NT2/D1 (cell line): ENCODE measurements at regions not wholly inside any gene's neighbourhood (a gene's known extent, or its start where the extent isn't known, plus 50 kb on each side); places are given as distances from the start of the nearest gene placed in this dataset.

Experiments used
- DNase-seq: peaks from one replicate; pipeline ENCODE4 v3.0.0-alpha.2; 2011; ENCODE audit warnings: low read depth, low spot score
- H3K27me3 ChIP-seq: 2 replicates; pipeline ENCODE4 v1.6.0; 2011; ENCODE audit warnings: mild to moderate bottlenecking; ENCODE audit not compliant: insufficient read length, insufficient read depth
- H3K36me3 ChIP-seq: 2 replicates; pipeline ENCODE4 v1.6.1; 2011; ENCODE audit warnings: mild to moderate bottlenecking, low read length, mixed read lengths; ENCODE audit not compliant: insufficient read depth, insufficient read length
- H3K4me1 ChIP-seq: 2 replicates; pipeline ENCODE4 v1.5.1; 2011; ENCODE audit not compliant: insufficient read depth, insufficient read length
- H3K4me3 ChIP-seq: 2 replicates; pipeline ENCODE4 v1.5.1; 2011; ENCODE audit warnings: low read depth; ENCODE audit not compliant: insufficient read length
- H3K9ac ChIP-seq: 2 replicates; pipeline ENCODE4 v1.6.0; 2011; ENCODE audit warnings: low read depth; ENCODE audit not compliant: insufficient read length
- H3K9me3 ChIP-seq: 2 replicates; pipeline ENCODE4 v1.5.1; 2011; ENCODE audit warnings: mild to moderate bottlenecking, low read length; ENCODE audit not compliant: insufficient read depth
- SUZ12 ChIP-seq: IDR thresholded peaks from 2 replicates; pipeline ENCODE4 v1.6.1; 2011; ENCODE audit not compliant: insufficient read length, insufficient read depth; ENCODE audit errors: extremely low read depth
- YY1 ChIP-seq: IDR thresholded peaks from 2 replicates; pipeline ENCODE4 v1.6.1; 2011; ENCODE audit not compliant: insufficient read length, insufficient read depth
- ZNF274 ChIP-seq: IDR thresholded peaks from 2 replicates; pipeline ENCODE4 v1.6.1; 2011; ENCODE audit warnings: mild to moderate bottlenecking, low read depth, low read length

DNA sequence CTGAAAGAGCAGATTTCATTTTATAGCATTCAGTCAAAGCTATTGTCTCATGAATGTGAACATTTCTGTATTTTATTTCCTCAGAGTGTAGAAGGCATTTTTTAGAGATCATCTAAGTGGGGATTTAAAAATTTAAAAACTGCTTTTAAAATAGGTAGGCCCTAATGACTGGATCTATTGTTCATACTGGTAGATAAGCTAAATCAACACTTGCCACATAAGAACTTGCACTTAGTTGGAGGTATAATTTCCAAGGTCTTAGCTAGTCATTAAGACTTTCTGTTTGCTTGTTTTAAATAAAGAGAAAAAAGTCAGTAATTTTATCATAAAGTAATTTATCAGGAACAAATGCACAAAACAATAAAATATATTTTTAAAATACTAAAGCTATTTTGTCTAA, 75.2 kb upstream of the LMO3 start:
- DNase-seq: no peak
- no peaks in the 10 kb centered on the region for H3K9me3 ChIP-seq
- no peak overlapping the region for H3K9ac ChIP-seq
- no peak overlapping the region for H3K4me3 ChIP-seq
- no peaks in the 10 kb centered on the region for H3K4me1 ChIP-seq
- TF ChIP-seq SUZ12: no peak
- TF ChIP-seq YY1: no peak
- TF ChIP-seq ZNF274: no peak
- H3K36me3 ChIP-seq: no peaks in the 10 kb centered on the region
- no peaks in the 10 kb centered on the region for H3K27me3 ChIP-seq

DNA sequence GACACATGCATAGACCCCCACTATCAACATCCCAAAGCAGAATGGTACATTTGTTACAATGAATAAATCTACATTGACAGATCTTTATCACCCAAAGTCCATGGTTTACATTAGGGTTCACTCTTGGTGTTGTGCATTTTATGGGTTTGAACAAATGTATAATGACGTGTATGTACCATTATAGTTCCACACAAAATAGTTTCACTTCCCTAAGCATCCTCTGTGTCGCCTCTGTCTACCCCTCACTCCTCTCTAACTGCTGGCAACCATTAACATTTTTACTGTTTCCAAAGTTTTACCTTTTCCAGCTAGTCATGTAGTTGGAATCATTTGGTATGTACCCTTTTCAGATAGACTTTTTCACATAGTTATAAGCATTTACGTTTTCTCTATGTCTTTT, 69.5 kb upstream of the LMO3 start:
- no peaks in the 10 kb centered on the region for H3K4me1 ChIP-seq
- DNase-seq: no peak
- TF ChIP-seq SUZ12: no peak
- TF ChIP-seq YY1: no peak
- H3K4me3 ChIP-seq: no peak overlapping the region
- H3K36me3 ChIP-seq: no peaks in the 10 kb centered on the region
- no peaks in the 10 kb centered on the region for H3K27me3 ChIP-seq
- H3K9ac ChIP-seq: no peak overlapping the region
- H3K9me3 ChIP-seq: no peaks in the 10 kb centered on the region

DNA sequence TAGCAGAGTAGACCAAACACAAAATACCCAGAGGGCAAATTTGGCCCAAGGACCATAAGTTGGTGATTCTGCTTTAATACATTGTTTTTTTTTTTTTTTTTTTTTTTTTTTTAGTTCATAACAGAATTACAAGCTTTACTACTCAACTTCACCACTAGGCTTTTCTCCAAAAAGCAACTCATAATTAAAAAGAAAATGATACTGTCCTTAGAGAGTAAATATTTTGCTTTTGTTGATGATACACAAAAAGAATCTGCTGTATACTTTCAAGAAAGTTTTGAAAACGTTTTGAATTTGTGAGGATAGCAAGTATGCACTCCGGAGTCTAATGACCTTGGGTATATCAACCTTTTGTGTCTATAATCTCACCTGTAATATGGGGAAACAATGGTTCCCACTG, 68.9 kb upstream of the LMO3 start:
- Histone ChIP-seq H3K36me3 (no peaks in the 10 kb centered on the region), H3K9ac (no peak overlapping the region), H3K4me1 (no peaks in the 10 kb centered on the region), H3K9me3 (no peaks in the 10 kb centered on the region), H3K4me3 (no peak overlapping the region), H3K27me3 (no peaks in the 10 kb centered on the region)
- DNase-seq: no peak
- no peak for TF ChIP-seq SUZ12
- no peak for TF ChIP-seq ZNF274
- no peak for TF ChIP-seq YY1

DNA sequence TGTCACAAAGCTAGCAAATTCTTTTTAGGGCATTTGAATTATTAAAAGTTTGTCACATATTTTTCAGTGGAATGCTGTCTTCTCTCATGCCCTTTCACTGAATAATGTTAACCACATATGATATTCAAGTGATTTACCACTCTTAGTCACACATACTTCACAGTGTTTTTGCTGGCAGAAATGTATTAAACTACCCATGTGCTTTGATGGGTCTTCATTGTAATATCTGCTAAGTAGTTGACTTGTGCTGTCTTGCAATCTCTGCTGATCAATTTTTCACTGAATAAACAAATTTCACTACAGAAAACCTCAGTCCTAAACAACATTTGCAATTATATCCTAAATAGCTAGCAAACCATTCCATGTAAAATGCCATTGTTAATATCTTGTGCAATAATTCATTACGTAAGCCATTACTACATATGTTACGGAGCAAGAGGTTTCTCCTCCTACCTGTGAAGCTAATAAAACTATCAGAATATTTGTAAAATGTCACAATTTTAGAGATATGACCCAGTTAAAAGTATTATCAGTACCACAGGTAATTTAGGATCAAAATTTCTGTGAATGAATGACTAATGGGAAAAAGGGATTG, 64.6 kb upstream of the LMO3 start:
- H3K4me1 ChIP-seq: no peaks in the 10 kb centered on the region
- H3K27me3 ChIP-seq: no peaks in the 10 kb centered on the region

DNA sequence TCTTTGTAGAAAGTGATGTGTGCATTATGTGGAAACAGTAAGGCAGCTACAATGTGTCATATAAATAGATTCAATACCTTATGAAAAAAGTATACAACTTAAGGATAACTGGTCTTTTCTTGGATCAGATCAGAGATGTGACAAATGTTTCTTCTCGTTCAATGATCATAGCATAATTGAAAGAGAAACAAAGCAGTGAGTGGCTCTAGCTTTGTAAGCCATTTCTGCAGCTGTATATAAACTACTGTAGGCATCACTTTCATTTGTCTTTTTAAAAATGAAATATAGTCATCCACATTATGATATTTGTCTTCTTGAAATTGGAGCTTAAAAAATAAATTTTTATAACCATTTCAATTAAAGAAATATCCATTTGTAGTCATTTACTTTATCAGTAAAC, 63.8 kb upstream of the LMO3 start:
- Histone ChIP-seq H3K9me3 (no peaks in the 10 kb centered on the region), H3K4me3 (no peak overlapping the region), H3K9ac (no peak overlapping the region), H3K36me3 (no peaks in the 10 kb centered on the region), H3K27me3 (no peaks in the 10 kb centered on the region), H3K4me1 (no peaks in the 10 kb centered on the region)
- no peak for DNase-seq
- no peak for TF ChIP-seq SUZ12
- no peak for TF ChIP-seq ZNF274
- no peak for TF ChIP-seq YY1

More for the DNA sequence above, 64.6 kb upstream of the LMO3 start:
- H3K9me3 ChIP-seq: no peaks in the 10 kb centered on the region
- H3K36me3 ChIP-seq: no peaks in the 10 kb centered on the region
- no peak overlapping the region for H3K4me3 ChIP-seq
- TF ChIP-seq SUZ12 (no peak), YY1 (no peak), ZNF274 (no peak)
- DNase-seq: no peak
- H3K9ac ChIP-seq: no peak overlapping the region

DNA sequence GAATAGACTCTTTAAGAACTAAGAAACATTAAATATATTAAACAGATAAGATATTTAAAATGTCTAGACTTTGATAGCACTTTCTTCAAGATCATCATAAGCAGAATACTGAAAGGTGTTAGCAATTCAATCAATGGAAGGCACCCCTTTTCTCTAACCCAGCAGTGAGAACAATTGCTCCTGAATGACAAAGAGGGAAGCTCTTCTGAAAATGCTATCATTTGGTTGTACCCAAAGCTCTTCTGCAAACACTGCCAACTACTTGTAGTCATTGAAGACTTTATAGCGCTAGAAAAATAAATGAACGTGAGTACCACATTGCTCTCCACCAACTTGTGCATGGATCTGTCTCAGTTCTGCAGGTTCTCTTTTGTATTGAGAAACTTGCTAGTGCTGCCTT, 62.2 kb upstream of the LMO3 start:
- H3K9me3 ChIP-seq: no peaks in the 10 kb centered on the region
- no peak overlapping the region for H3K4me3 ChIP-seq
- no peaks in the 10 kb centered on the region for H3K36me3 ChIP-seq
- H3K4me1 ChIP-seq: no peaks in the 10 kb centered on the region
- no peak overlapping the region for H3K9ac ChIP-seq
- peak; percentile 27 for DNase-seq
- no peak for TF ChIP-seq YY1
- no peak for TF ChIP-seq ZNF274
- TF ChIP-seq SUZ12: no peak
- H3K27me3 ChIP-seq: no peaks in the 10 kb centered on the region

DNA sequence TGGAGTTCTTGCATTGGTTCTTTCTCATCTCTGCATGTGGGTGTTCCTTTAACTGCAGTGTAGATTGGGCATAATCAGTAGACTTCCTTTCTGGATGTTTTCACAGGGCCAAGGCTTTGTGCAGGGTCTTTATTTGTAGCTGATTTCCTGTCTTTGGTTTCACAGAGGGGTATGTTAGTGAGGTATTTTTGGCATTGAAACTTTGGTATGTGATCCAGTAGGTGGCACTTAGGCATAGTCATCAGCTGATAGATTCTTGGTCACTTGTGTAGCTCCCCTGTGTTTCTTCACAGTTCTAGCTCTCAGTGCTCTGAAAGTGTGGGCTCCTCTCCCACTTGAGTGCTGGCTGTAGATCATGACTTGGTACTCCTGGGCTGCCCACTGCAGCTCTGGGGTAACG, 52.7 kb upstream of the LMO3 start:
- H3K27me3 ChIP-seq: no peaks in the 10 kb centered on the region
- no peaks in the 10 kb centered on the region for H3K36me3 ChIP-seq
- TF ChIP-seq YY1 (no peak), SUZ12 (no peak), ZNF274 (no peak)
- no peak overlapping the region for H3K4me3 ChIP-seq
- no peak overlapping the region for H3K9ac ChIP-seq
- no peak for DNase-seq
- no peaks in the 10 kb centered on the region for H3K9me3 ChIP-seq
- no peaks in the 10 kb centered on the region for H3K4me1 ChIP-seq
